Neural cell (in vitro differentiated cells): ENCODE measurements at regions not wholly inside any gene's neighbourhood (a gene's known extent, or its start where the extent isn't known, plus 50 kb on each side); places are given as distances from the start of the nearest gene placed in this dataset.

ENCODE experiments used
- H2AFZ ChIP-seq: fragments of 200-600, 300-800 bp; sonication (generic), shearing (Covaris generic); 2 replicates; pipeline ENCODE4 v1.6.0; 2014; ENCODE audit warnings: low read depth, mild to moderate bottlenecking, antibody characterized with exemption, low read length, moderate library complexity
- H3F3A ChIP-seq: fragments of 200-600 bp; shearing (Covaris generic); 2 replicates; pipeline ENCODE4 v1.6.1; 2016; ENCODE audit warnings: mild to moderate bottlenecking, moderate library complexity, mixed read lengths, antibody characterized with exemption, low read length; ENCODE audit not compliant: insufficient read depth, poor library complexity, severe bottlenecking
- H3K27ac ChIP-seq: fragments of 200-600, 300-800 bp; sonication (generic), shearing (Covaris generic); 2 replicates; pipeline ENCODE4 v1.5.1; 2014; ENCODE audit warnings: mild to moderate bottlenecking, low read length, moderate library complexity
- H3K27me3 ChIP-seq: fragments of 300-800, 200-600 bp; sonication (generic), shearing (Covaris generic); 2 replicates; pipeline ENCODE4 v1.6.0; 2014; ENCODE audit warnings: mild to moderate bottlenecking, low read depth, low read length, moderate library complexity; ENCODE audit not compliant: insufficient read depth
- H3K36me3 ChIP-seq: fragments of 300-800, 200-600 bp; sonication (generic), shearing (Covaris generic); 2 replicates; pipeline ENCODE4 v1.5.1; 2014; ENCODE audit warnings: mild to moderate bottlenecking, antibody characterized with exemption, low read length, moderate library complexity; ENCODE audit not compliant: insufficient read depth
- H3K4me2 ChIP-seq: fragments of 300-800, 200-600 bp; sonication (generic), shearing (Covaris generic); 2 replicates; pipeline ENCODE4 v1.6.0; 2014; ENCODE audit warnings: mild to moderate bottlenecking, low read length
- H3K4me3 ChIP-seq: fragments of 300-800, 200-600 bp; sonication (generic), shearing (Covaris generic); 2 replicates; pipeline ENCODE4 v1.5.1; 2014; ENCODE audit warnings: mild to moderate bottlenecking, low read length, moderate library complexity
- H3K79me2 ChIP-seq: fragments of 200-600 bp; shearing (Covaris generic); replicated peaks from 2 replicates; pipeline ENCODE4 v1.6.0; 2014; ENCODE audit warnings: mild to moderate bottlenecking, low read length, moderate library complexity; ENCODE audit not compliant: insufficient read depth
- H3K9ac ChIP-seq: fragments of 300-800, 200-600 bp; sonication (generic), shearing (Covaris generic); 2 replicates; pipeline ENCODE4 v1.6.1; 2016; ENCODE audit warnings: mild to moderate bottlenecking, low read length, mixed read lengths
- H3K9me2 ChIP-seq: fragments of 200-600 bp; shearing (Covaris generic); 2 replicates; pipeline ENCODE4 v1.6.1; 2016; ENCODE audit warnings: mild to moderate bottlenecking, low read length, mixed read lengths; ENCODE audit not compliant: insufficient read depth
- H3K9me3 ChIP-seq: fragments of 200-600, 300-800 bp; sonication (generic), shearing (Covaris generic); 2 replicates; pipeline ENCODE4 v1.6.1; 2016; ENCODE audit warnings: mild to moderate bottlenecking, mixed run types, low read length, moderate library complexity, mixed read lengths
- H4K20me1 ChIP-seq: fragments of 200-600 bp; shearing (Covaris generic); 2 replicates; pipeline ENCODE4 v1.6.1; 2016; ENCODE audit warnings: mild to moderate bottlenecking, mixed run types; ENCODE audit not compliant: insufficient read depth
- CTCF ChIP-seq: fragments of 450-650 bp; IDR thresholded peaks from 2 replicates; pipeline ENCODE4 v1.5.1; 2014; ENCODE audit warnings: antibody characterized with exemption, mild to moderate bottlenecking, moderate library complexity; ENCODE audit not compliant: poor library complexity, severe bottlenecking
- EP300 ChIP-seq: fragments of 450-650 bp; conservative IDR thresholded peaks from 2 replicates; pipeline ENCODE4 v1.6.1; 2014; ENCODE audit warnings: antibody characterized with exemption, mild to moderate bottlenecking, moderate library complexity; ENCODE audit not compliant: poor library complexity, severe bottlenecking
- EZH2 ChIP-seq: fragments of 200-600, 300-800 bp; shearing (Covaris generic), sonication (generic); IDR thresholded peaks from 2 replicates; pipeline ENCODE4 v1.6.1; 2014; ENCODE audit warnings: antibody characterized with exemption, low read length, borderline replicate concordance, mild to moderate bottlenecking; ENCODE audit not compliant: insufficient read depth, poor library complexity, severe bottlenecking
- MXI1 ChIP-seq: fragments of 450-650 bp; conservative IDR thresholded peaks from 2 replicates; pipeline ENCODE4 v1.6.1; 2014; ENCODE audit warnings: antibody characterized with exemption, mild to moderate bottlenecking; ENCODE audit not compliant: poor library complexity, severe bottlenecking
- POLR2AphosphoS5 ChIP-seq: IDR thresholded peaks from 2 replicates; pipeline ENCODE4 v1.6.1; 2012
- RAD21 ChIP-seq: fragments of 450-650 bp; conservative IDR thresholded peaks from 2 replicates; pipeline ENCODE4 v1.6.1; 2014; ENCODE audit warnings: antibody characterized with exemption, mild to moderate bottlenecking, moderate library complexity
- SMC3 ChIP-seq: fragments of 450-650 bp; conservative IDR thresholded peaks from 2 replicates; pipeline ENCODE4 v1.6.1; 2014; ENCODE audit warnings: antibody characterized with exemption, mild to moderate bottlenecking, moderate library complexity; ENCODE audit not compliant: poor library complexity
- TAF1 ChIP-seq: IDR thresholded peaks from 2 replicates; pipeline ENCODE4 v1.6.1; 2012; ENCODE audit warnings: low read depth
- TF ChIP-seq, protein P1 (sequence below): IDR thresholded peaks from 2 replicates; pipeline ENCODE4 v1.6.1; 2012; ENCODE audit warnings: borderline replicate concordance

DNA sequence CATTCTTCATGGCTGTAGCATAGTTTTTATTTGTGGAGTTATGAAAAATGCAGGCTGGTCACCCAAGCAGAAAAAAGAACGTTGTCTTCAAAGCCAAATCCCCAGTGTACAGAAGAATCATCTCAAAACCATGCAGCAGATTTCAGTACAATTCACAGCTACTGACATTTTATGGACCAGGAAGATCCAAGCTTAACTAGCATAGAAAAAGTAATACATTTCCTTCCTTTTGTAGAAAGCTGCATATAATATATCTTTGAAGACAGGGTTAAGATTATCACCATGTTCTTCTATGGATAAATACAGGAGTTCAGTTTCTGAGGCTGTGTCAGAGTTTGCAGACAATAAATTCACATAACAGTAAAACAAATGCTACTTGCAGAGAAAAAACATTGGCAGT lies 1054.8 kb upstream of the C9orf72 start:
- no peaks in the 10 kb centered on the region for H3K27me3 ChIP-seq
- H2AFZ ChIP-seq = no peak overlapping the region
- H3K4me3 ChIP-seq = no peak overlapping the region

GRCh38 chr9:28648723-28649122 lies 1075.4 kb upstream of the C9orf72 start:
- H2AFZ ChIP-seq = no peak overlapping the region
- H3K9me2 ChIP-seq = no peaks in the 10 kb centered on the region
- H3F3A ChIP-seq = no peaks in the 10 kb centered on the region
- no peaks in the 10 kb centered on the region for H3K9me3 ChIP-seq
- no peak overlapping the region for H3K27ac ChIP-seq
- H3K4me2 ChIP-seq = no peak overlapping the region
- H3K79me2 ChIP-seq = no peaks in the 10 kb centered on the region
- no peak overlapping the region for H3K9ac ChIP-seq
- H3K4me3 ChIP-seq = no peak overlapping the region
- no peaks in the 10 kb centered on the region for H3K27me3 ChIP-seq
- H4K20me1 ChIP-seq = no peaks in the 10 kb centered on the region
- no peak for TF ChIP-seq TAF1
- no peak for TF ChIP-seq POLR2AphosphoS5
- no peak for TF ChIP-seq EP300
- TF ChIP-seq MXI1 = no peak
- no peak for TF ChIP-seq RAD21
- TF ChIP-seq, protein P1, sequence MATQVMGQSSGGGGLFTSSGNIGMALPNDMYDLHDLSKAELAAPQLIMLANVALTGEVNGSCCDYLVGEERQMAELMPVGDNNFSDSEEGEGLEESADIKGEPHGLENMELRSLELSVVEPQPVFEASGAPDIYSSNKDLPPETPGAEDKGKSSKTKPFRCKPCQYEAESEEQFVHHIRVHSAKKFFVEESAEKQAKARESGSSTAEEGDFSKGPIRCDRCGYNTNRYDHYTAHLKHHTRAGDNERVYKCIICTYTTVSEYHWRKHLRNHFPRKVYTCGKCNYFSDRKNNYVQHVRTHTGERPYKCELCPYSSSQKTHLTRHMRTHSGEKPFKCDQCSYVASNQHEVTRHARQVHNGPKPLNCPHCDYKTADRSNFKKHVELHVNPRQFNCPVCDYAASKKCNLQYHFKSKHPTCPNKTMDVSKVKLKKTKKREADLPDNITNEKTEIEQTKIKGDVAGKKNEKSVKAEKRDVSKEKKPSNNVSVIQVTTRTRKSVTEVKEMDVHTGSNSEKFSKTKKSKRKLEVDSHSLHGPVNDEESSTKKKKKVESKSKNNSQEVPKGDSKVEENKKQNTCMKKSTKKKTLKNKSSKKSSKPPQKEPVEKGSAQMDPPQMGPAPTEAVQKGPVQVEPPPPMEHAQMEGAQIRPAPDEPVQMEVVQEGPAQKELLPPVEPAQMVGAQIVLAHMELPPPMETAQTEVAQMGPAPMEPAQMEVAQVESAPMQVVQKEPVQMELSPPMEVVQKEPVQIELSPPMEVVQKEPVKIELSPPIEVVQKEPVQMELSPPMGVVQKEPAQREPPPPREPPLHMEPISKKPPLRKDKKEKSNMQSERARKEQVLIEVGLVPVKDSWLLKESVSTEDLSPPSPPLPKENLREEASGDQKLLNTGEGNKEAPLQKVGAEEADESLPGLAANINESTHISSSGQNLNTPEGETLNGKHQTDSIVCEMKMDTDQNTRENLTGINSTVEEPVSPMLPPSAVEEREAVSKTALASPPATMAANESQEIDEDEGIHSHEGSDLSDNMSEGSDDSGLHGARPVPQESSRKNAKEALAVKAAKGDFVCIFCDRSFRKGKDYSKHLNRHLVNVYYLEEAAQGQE = no peak
- TF ChIP-seq CTCF = no peak
- no peak for TF ChIP-seq SMC3
- no peak for TF ChIP-seq EZH2
- no peaks in the 10 kb centered on the region for H3K36me3 ChIP-seq

More for the DNA sequence above, 1054.8 kb upstream of the C9orf72 start:
- Histone ChIP-seq H3K4me2 (no peak overlapping the region), H3K27ac (no peak overlapping the region), H3K79me2 (no peaks in the 10 kb centered on the region), H3K9me3 (no peaks in the 10 kb centered on the region), H4K20me1 (no peaks in the 10 kb centered on the region), H3K9ac (no peak overlapping the region), H3F3A (no peaks in the 10 kb centered on the region), H3K36me3 (no peaks in the 10 kb centered on the region), H3K9me2 (no peaks in the 10 kb centered on the region)
- TF ChIP-seq EP300 = no peak
- TF ChIP-seq RAD21 = no peak
- TF ChIP-seq, protein P1 = no peak
- no peak for TF ChIP-seq MXI1
- TF ChIP-seq POLR2AphosphoS5 = no peak
- TF ChIP-seq TAF1 = no peak
- TF ChIP-seq EZH2 = no peak
- no peak for TF ChIP-seq SMC3
- TF ChIP-seq CTCF = no peak
